ENCODE measurements at regions not wholly inside any gene's neighbourhood (a gene's known extent, or its start where the extent isn't known, plus 50 kb on each side); places are given as distances from the start of the nearest gene placed in this dataset.

DNA sequence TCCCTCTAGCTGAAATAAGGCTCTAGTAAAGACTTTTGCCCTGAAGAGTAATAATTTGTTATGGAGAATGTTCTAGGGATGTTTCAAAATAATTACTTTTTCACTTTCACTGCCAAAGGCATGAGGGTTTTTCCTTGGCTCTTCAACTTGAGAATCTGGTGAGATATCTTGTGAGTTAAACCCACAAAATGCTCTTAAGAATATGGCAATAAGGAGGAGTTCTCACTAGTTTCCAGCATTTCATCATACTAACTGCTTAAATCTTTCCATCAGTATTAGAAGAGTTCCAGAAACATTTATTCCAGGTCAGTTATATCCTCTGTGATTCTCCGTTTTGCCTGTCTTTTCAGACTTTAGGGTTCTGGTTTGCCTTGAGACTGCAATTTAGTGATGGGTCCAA is 785.6 kb upstream of the GJE1 start:
- TF ChIP-seq CTCF (IDR thresholded peaks at IDR 0.05; ENCODE audit: insufficient read depth, low read depth, low read length) (no peak), EZH2 (IDR thresholded peaks at IDR 0.05; ENCODE audit: insufficient read depth, low read length) (no peak)
